Suprapubic skin (tissue), 3 donors: ENCODE measurements at regions not wholly inside any gene's neighbourhood (a gene's known extent, or its start where the extent isn't known, plus 50 kb on each side); places are given as distances from the start of the nearest gene placed in this dataset.

Experiments used
- POLR2A ChIP-seq, 2 donors: fragments of 450-650 bp; IDR thresholded peaks; one replicate each; pipeline ENCODE4 v1.6.1; 2017; ENCODE audit warnings: antibody characterized with exemption in 2 of 2, mild to moderate bottlenecking in 2 of 2, moderate library complexity in 2 of 2
- TF ChIP-seq, protein P1 (sequence below), 2 donors: fragments of 200-600 bp in 1 of 2; fragments of 450-650 bp in 1 of 2; sonication (generic) in 1 of 2; IDR thresholded peaks; one replicate each; pipeline ENCODE4 v1.5.1; 2016 to 2019; ENCODE audit warnings: antibody characterized with exemption in 2 of 2, mild to moderate bottlenecking in 1 of 2, moderate library complexity in 1 of 2

DNA sequence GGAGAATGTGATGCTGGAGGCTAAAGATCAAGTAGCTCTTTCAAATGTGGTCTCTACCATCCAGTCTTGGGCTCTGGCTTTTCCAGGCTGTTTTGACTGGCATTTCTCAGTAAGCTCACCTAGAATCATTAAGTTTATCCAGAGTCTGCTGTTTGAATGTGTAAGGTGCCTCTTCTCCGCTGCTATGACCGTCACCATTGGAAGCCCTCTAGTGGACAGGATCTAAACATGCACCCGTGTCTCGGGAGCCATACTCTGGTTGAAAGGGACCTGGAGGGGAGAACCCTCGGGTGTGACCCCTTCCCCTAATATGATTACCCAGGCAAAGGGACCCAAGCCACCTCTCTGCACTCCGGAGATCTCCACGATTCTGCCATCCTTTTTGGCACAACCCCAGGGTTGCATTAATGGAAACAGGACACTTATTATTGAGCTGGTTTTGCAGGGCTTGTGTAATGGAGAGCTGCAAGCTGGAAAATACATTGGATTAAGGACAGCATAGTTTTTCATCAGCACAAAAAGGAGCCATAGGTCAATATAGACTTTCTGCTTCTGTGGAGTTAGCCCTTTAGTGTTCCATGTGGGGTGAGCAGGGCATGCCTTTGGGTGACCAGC is 191.0 kb upstream of the LARGE1 start:
- TF ChIP-seq POLR2A (IDR thresholded peaks at IDR 0.05), result no peak
- TF ChIP-seq, protein P1, sequence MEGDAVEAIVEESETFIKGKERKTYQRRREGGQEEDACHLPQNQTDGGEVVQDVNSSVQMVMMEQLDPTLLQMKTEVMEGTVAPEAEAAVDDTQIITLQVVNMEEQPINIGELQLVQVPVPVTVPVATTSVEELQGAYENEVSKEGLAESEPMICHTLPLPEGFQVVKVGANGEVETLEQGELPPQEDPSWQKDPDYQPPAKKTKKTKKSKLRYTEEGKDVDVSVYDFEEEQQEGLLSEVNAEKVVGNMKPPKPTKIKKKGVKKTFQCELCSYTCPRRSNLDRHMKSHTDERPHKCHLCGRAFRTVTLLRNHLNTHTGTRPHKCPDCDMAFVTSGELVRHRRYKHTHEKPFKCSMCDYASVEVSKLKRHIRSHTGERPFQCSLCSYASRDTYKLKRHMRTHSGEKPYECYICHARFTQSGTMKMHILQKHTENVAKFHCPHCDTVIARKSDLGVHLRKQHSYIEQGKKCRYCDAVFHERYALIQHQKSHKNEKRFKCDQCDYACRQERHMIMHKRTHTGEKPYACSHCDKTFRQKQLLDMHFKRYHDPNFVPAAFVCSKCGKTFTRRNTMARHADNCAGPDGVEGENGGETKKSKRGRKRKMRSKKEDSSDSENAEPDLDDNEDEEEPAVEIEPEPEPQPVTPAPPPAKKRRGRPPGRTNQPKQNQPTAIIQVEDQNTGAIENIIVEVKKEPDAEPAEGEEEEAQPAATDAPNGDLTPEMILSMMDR (IDR thresholded peaks at IDR 0.05), result peak in 1 of 2 donors; percentile 66
